H1 (cell line): ENCODE measurements at regions not wholly inside any gene's neighbourhood (a gene's known extent, or its start where the extent isn't known, plus 50 kb on each side); places are given as distances from the start of the nearest gene placed in this dataset.

Experiments used
- SRF ChIP-seq: IDR thresholded peaks from 2 replicates; pipeline ENCODE4 v1.6.1; 2011; ENCODE audit warnings: mild to moderate bottlenecking, low read depth, low read length, moderate library complexity

- TF ChIP-seq SRF = no peak
- TF ChIP-seq, all 59 proteins: peak for 0
Measured at GRCh38 chr12:87082756-87083155, 826.6 kb upstream of the MGAT4C start (continued).
